A673 (cell line): ENCODE measurements at regions not wholly inside any gene's neighbourhood (a gene's known extent, or its start where the extent isn't known, plus 50 kb on each side); places are given as distances from the start of the nearest gene placed in this dataset.

Experiments
- BruUV-seq: library from RNA; stranded (reverse); fragments of 400-500 nt; replicated peaks from 2 replicates; lab custom pipeline; 2021; lab: Mats Ljungman, UMichigan
- CTCF ChIA-PET: fragments of 300-600 bp; sonication (Branson Sonifier 250); formaldehyde crosslinking; loops from one replicate; lab custom pipeline; 2022; ENCODE audit warnings: antibody characterized with exemption; lab: Charles Lee
- POLR2A ChIA-PET: fragments of 300-600 bp; sonication (Branson Sonifier 250); formaldehyde crosslinking; loops from one replicate; lab custom pipeline; 2022; ENCODE audit warnings: antibody characterized with exemption; ENCODE audit not compliant: low non-redundant PET; lab: Charles Lee
- DNase-seq: peaks from one replicate; pipeline ENCODE4 v3.0.0-alpha.2; 2015; ENCODE audit warnings: low spot score
- H3K27ac ChIP-seq: fragments of 200-600 bp; sonication (generic); 2 replicates; pipeline ENCODE4 v1.5.1; 2016; ENCODE audit warnings: mixed run types, low read depth, mild to moderate bottlenecking, mixed read lengths, antibody characterized with exemption, low read length; ENCODE audit not compliant: poor library complexity, severe bottlenecking
- H3K27me3 ChIP-seq: fragments of 200-600 bp; sonication (generic); replicated peaks from 2 replicates; pipeline ENCODE4 v1.6.1; 2017; ENCODE audit warnings: mixed run types, low read depth, mild to moderate bottlenecking, mixed read lengths, antibody characterized with exemption, low read length; ENCODE audit not compliant: insufficient read depth, poor library complexity
- H3K36me3 ChIP-seq: fragments of 200-600 bp; sonication (generic); 2 replicates; pipeline ENCODE4 v1.6.1; 2016; ENCODE audit warnings: mixed run types, mild to moderate bottlenecking, mixed read lengths, antibody characterized with exemption, low read length; ENCODE audit not compliant: insufficient read depth, poor library complexity, severe bottlenecking
- H3K4me1 ChIP-seq: fragments of 200-600 bp; sonication (generic); 2 replicates; pipeline ENCODE4 v1.6.1; 2017; ENCODE audit warnings: mixed run types, mild to moderate bottlenecking, mixed read lengths, antibody characterized with exemption, low read length; ENCODE audit not compliant: insufficient read depth, poor library complexity, severe bottlenecking
- H3K4me3 ChIP-seq: fragments of 200-600 bp; sonication (generic); 2 replicates; pipeline ENCODE4 v1.5.1; 2016; ENCODE audit warnings: low read depth, mixed run types, mild to moderate bottlenecking, mixed read lengths, low read length; ENCODE audit not compliant: poor library complexity, severe bottlenecking
- H3K9me3 ChIP-seq: fragments of 200-600 bp; sonication (generic); 2 replicates; pipeline ENCODE4 v1.6.1; 2016; ENCODE audit warnings: mixed run types, low read depth, mild to moderate bottlenecking, mixed read lengths, antibody characterized with exemption, low read length; ENCODE audit not compliant: poor library complexity, severe bottlenecking
- CTCF ChIP-seq: fragments of 300-800, 200-600 bp; sonication (generic); conservative IDR thresholded peaks from 2 replicates; pipeline ENCODE4 v1.5.1; 2017; ENCODE audit warnings: low read depth, mild to moderate bottlenecking, antibody characterized with exemption, low read length, moderate library complexity, mixed read lengths
- EZH2 ChIP-seq: fragments of 200-600 bp; sonication (generic); IDR thresholded peaks from 2 replicates; pipeline ENCODE4 v1.6.1; 2017; ENCODE audit warnings: borderline replicate concordance, low read depth, mild to moderate bottlenecking, mixed read lengths, antibody characterized with exemption, low read length; ENCODE audit not compliant: poor library complexity, severe bottlenecking
- intact Hi-C: fragments of 100-400 bp; cut with micrococcal nuclease; formaldehyde crosslinking; loops from one replicate; pipeline ENCODE4 v1.10.0; 2022; ENCODE audit not compliant: unreplicated experiment

GRCh38 chr1:186571771-186572170 is 108.5 kb downstream of the PTGS2 start:
- Histone ChIP-seq H3K27ac (peak overlapping the region; percentile 4), H3K36me3 (no peaks in the 10 kb centered on the region), H3K4me3 (no peak overlapping the region), H3K4me1 (peaks cover 69% of the 10 kb centered on the region), H3K9me3 (no peaks in the 10 kb centered on the region), H3K27me3 (no peaks in the 10 kb centered on the region)
- no peak for DNase-seq
- ChIA-PET CTCF (no interaction called here), POLR2A (no interaction called here)
- intact Hi-C loops = no loop called here
- no TSS peak for BruUV-seq
- no peak for TF ChIP-seq EZH2
- no peak for TF ChIP-seq CTCF

DNA sequence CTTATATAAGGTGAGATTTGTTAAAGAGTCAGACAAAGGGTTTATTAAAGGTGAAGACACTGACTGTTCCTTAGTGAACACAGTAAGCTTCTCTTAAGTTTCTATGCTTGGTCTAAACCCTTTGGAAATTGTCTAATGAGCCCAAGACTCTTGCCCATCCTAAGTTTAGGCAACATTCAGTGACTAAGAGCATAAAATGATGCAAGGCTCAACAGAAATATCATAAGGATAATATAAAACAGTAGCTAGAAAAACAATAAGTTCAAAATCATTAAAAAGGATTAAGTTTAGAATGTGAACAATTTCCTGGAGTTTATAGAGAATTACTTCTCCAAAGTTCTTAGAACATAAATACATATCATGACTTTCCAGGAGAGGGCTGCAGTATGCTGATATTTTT is 108.9 kb upstream of the PDC start:
- intact Hi-C loops = no loop called here
- TF ChIP-seq EZH2 (no peak), CTCF (no peak; the same call in 1 of the 2 replicates)
- peak; percentile 32 for DNase-seq
- BruUV-seq = no TSS peak
- Histone ChIP-seq H3K27ac (peak overlapping the region; percentile 56), H3K27me3 (no peaks in the 10 kb centered on the region), H3K4me1 (peaks cover 57% of the 10 kb centered on the region), H3K36me3 (no peaks in the 10 kb centered on the region), H3K9me3 (no peaks in the 10 kb centered on the region), H3K4me3 (no peak overlapping the region)
- ChIA-PET CTCF (no interaction called here), POLR2A (no interaction called here)

- Histone ChIP-seq H3K9me3 (no peaks in the 10 kb centered on the region), H3K27ac (no peak overlapping the region), H3K4me1 (peaks cover 41% of the 10 kb centered on the region), H3K4me3 (no peak overlapping the region), H3K27me3 (no peaks in the 10 kb centered on the region), H3K36me3 (no peaks in the 10 kb centered on the region)
- no TSS peak for BruUV-seq
- no peak for TF ChIP-seq CTCF
- TF ChIP-seq EZH2 = no peak
- DNase-seq = no peak
- CTCF ChIA-PET = no interaction called here
- POLR2A ChIA-PET = no interaction called here
- intact Hi-C loops = no loop called here
Observed at GRCh38 chr1:186568221-186568620, 107.3 kb upstream of the PDC start.
